ENCODE measurements at regions not wholly inside any gene's neighbourhood (a gene's known extent, or its start where the extent isn't known, plus 50 kb on each side); places are given as distances from the start of the nearest gene placed in this dataset.
A peak's percentile ranks its signal among the peaks of the same experiment; 100 is the strongest.

- no peak for DNase-seq
Observed at GRCh38 chr3:24596626-24597025, 102.0 kb upstream of the THRB start.

DNA sequence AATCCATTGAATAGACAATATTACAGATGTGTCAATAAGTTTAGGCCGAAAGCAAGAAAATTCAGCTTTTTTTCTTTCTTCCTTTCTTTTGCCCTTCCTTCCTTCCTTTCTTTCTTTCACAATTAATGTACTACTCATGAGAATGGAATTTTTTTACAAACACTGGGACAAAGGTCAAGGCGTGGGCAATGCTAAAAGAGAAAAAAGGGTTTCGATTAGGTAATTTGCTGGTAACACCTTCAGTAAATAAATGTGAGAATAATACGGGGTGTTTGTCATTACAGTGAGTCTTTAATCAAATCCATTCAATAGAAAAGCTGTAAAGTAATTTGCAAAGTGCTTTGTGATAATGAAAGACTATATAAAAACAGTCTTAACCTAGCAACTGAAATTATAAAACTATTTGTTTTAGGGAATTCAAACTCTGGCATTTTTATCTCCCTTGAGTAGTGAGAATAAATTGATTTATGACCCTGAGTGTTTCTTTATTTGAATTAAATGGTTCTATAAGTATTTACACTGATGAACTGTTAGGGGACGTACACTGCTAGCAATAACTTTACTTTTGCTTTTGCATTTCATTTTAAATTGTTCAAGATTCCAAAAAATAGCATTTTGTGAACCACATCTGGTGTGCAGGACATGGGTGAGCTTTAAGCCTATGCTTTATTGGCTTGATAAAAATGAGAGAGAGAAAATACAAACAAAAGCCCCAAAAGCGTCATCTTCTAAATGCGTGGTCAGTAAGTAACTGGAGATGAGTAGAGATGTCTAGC, 104.2 kb upstream of the THRB start:
- no peak for DNase-seq

DNA sequence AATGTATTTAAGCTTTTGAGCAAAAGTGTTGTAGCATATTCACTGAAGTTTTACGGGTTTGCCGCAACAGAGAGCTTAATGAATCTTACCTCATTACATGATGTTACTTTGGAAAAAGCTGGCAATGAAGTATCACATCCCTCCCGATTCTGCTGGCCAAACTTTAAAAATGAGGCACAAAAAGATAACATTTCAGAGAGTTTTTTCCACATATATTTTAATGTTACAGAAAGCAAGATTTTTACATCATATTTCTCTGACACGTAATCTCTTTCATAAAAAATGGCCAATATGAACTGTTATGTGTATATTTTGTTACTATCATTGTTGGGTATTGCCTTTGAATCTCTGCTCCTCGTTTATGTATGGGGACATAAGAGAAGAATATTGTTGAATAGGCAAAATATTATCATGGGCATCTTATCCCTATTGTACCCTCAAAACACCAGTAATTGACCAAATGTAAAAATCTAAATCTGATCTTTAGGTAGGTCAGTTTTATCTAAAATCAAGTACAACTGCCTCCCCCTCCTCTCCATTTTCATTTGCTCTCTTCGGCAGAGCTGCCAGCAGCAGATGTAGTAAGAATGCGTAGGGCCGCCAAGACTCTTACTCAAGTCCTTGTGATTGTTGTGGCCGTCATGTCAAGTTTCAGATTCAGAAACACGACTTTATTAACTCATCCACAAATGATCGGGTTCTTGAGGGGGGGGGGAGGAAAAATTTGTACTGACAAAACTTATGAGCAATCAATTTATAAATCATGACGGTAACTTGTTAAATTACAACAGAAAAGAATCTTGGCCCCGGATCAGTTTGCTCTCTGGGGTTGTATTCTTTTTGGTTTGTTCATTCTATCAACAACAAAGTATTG, 106.7 kb upstream of the THRB start:
- no peak for DNase-seq

- DNase-seq: no peak
Observed at GRCh38 chr3:24604215-24604614, 109.6 kb upstream of the THRB start.

GRCh38 chr3:24605511-24606028, 110.9 kb upstream of the THRB start:
- no peak for DNase-seq

- DNase-seq: no peak
Observed at GRCh38 chr3:24607281-24607680, 112.6 kb upstream of the THRB start.

- no peak for DNase-seq
Observed at GRCh38 chr3:24608701-24609390, 114.2 kb upstream of the THRB start.

- DNase-seq: no peak
Observed at GRCh38 chr3:24614359-24614758, 119.7 kb upstream of the THRB start.

- DNase-seq: no peak
Observed at GRCh38 chr3:24615177-24615576, 120.5 kb upstream of the THRB start.

GRCh38 chr3:24616110-24616829, 121.6 kb upstream of the THRB start:
- no peak for DNase-seq

DNA sequence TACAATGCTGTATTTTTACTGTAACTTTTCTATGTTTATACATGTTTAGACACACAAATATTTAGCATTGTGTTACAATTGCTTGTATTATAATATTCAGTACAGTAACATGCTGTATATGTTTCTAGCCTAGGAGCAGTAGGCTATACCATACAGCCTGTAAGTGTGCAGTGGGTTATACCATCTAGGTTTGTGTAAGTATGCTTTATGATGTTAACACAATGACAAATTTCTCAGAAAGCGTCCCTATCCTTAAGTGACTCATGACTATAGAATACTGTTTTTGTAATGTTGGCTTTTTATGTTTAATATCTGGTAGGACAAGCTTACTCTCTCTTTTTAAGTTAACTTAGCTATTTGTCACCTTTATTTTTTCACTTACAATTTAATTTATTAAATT, 127.5 kb upstream of the THRB start:
- DNase-seq: no peak

DNA sequence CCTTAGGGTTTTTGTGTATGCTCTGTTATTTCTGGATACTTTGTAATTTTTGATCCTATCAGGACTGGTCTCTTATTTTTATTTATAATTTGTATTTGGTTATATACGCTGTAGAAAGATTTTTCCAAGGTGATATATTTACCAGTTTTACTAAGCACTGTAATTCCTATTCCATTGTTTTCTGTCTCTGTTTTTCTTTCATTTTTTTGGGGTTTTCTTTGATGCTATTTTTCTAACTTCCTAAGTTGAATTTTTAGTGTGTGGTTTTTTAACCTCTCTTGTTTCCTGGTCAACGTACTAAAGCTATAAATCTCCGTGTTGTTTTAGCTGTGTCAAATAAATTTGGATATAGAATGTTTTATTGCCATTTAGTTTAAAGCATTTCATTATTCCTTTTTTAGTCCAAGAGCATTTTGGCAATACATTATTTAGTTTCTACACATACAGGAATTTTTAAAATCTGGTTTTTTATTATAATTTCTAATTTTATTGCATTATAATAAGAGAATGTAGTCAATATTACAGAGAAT, 128.1 kb upstream of the THRB start:
- DNase-seq: no peak

DNA sequence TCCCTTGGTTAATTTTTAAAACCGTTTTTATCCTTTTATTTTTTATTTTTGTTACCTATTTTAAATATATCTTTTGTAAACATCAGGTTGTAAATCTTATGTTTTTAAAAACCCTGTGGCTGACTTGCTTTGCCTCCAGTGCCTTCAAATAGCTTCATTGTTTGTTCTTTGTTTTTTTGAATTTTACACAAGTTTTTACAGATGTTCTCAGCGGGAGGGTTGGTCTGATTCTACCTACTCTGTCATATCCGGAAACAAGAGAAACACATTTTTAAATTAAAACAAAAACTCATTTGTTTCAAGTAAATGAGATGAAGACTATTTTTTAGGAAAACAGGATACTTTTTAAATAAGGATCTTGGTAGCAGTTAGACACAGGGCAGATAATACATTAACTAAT, 129.0 kb upstream of the THRB start:
- no peak for DNase-seq

GRCh38 chr3:24624938-24625681, 130.5 kb upstream of the THRB start:
- DNase-seq: no peak

GRCh38 chr3:24628523-24629258, 134.0 kb upstream of the THRB start:
- DNase-seq: no peak

- DNase-seq: no peak
Observed at GRCh38 chr3:24631481-24631880, 136.8 kb upstream of the THRB start.

DNA sequence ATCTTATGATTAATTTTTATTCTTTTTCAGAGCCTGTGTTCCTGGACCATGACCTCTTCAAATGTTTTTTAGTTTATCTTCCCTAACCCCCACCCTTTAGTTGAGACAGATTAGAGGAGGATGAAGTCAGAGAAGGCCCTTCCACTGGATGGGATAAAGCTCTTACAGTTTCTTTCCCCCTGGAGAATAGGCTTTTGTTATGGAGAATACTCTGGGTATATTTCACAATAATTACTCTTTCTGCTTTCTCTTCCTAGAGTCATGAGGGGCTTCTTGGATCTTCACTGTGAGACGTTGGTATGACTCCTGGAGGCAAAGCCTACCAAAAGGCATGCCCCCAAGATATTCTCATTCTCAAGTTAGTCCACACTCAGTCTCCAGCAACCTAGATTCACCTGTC, 144.4 kb upstream of the THRB start:
- DNase-seq: no peak

DNA sequence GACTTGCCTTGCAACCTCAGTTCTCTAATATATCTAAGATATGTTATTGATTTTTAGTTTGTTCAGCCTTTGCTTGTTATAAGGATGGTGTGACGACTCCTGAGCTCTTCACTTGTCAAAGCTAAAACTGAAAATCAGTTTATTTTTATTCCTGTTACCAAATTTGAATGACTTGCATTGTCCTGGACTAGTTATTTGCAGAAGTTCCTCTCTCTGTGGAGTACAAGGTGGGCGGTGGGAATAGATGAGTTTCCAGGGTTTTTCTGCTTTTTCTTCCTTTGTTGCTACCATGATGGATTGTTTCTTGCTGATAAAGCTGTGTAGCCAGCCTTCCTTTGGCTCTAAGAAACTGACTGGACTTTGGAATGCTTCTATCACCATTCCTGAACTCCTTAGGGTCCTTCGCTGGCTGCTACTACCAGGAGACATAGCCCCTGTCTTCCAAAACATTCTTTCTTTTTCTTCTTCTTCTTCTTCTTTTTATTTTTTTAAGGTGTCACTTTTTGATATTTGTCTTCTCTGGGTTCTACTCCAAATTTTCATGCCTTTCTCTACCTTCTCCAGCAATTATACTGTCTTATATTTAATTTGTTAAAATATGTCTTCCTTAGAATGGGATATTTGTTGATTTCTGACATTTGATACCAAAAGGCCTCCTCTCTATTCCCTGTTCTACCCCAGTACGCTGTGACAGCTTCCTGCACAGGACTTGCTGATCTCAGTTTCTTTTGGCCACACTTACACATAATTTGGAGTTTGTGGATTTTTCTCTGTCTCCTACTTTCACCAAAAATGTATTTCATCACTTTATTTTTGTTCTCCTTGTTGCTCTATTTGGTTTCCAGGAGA, 145.1 kb upstream of the THRB start:
- no peak for DNase-seq

DNA sequence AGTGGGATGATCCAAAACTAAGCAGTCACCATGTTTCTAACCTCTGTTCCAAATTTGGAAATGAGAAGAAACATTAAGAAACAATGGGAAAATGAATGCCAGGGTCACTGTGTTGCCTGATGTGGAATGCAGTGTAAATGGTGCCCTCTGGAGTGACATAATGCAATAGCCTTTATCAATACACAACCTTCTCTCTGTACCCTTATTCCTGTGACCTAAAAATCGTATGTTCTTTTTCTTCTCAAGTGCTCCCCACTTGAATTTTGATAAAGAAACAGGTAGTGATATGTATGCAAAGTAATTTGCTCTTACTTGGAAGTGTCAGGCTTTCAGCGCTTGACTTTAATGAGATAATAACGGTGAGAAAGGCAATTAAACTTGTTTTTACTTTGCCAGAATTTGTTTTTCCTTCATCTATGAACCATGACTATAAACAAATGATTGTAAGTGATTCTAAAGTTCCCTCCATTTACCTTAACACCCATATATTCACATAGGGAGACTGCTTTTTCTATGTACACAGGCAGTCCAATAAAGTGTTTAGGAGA, 145.8 kb upstream of the THRB start:
- peak; percentile 21 for DNase-seq
